Body of pancreas (tissue), 4 donors: ENCODE measurements at regions not wholly inside any gene's neighbourhood (a gene's known extent, or its start where the extent isn't known, plus 50 kb on each side); places are given as distances from the start of the nearest gene placed in this dataset.

Experiments used
- ATAC-seq: fragments of 150-250 bp; one replicate; pipeline ENCODE4 v1.9.1; 2016
- DNase-seq, 4 donors: peaks; one replicate each; pipeline ENCODE4 v3.0.0-alpha.2; 2019
- H3K27ac ChIP-seq, 4 donors: fragments of 200-600 bp; sonication (generic); 1 replicate in 3 of 4; 2 replicates in 1 of 4; pipeline versions ENCODE4 v1.5.1 to v1.6.1; 2016 to 2019; ENCODE audit warnings: mild to moderate bottlenecking in 1 of 4, mixed read lengths in 1 of 4, moderate library complexity in 1 of 4
- H3K27me3 ChIP-seq, 2 donors: fragments of 200-600 bp; sonication (generic); one replicate each; pipeline ENCODE4 v1.6.0; 2016; ENCODE audit warnings: mild to moderate bottlenecking in 1 of 2
- H3K36me3 ChIP-seq, 2 donors: fragments of 200-600 bp; sonication (generic); replicated peaks in 1 of 2; 2 replicates each; pipeline ENCODE4 v1.5.1; 2016; ENCODE audit warnings: low read depth in 2 of 2; ENCODE audit not compliant: insufficient read depth in 1 of 2
- H3K4me1 ChIP-seq: fragments of 200-600 bp; sonication (generic); one replicate; pipeline ENCODE4 v1.6.0; 2016
- H3K4me3 ChIP-seq, 2 donors: fragments of 200-600 bp; sonication (generic); 1 replicate in 1 of 2; 2 replicates in 1 of 2; pipeline ENCODE4 v1.5.1; 2016 to 2019
- H3K9me3 ChIP-seq, 3 donors: fragments of 200-600 bp; sonication (generic); 1 replicate in 2 of 3; 2 replicates in 1 of 3; pipeline ENCODE4 v1.5.1; 2016
- CTCF ChIP-seq, 7 experiments: fragments of 450-650 bp in 4 of 7; fragments of 200-600 bp in 3 of 7; sonication (generic) in 3 of 7; IDR thresholded peaks; one replicate each; pipeline ENCODE4 v1.5.1; 2016 to 2019; ENCODE audit warnings: antibody characterized with exemption in 7 of 7
- POLR2A ChIP-seq, 3 donors: fragments of 450-650 bp; IDR thresholded peaks; one replicate each; pipeline ENCODE4 v1.6.1; 2016; ENCODE audit warnings: antibody characterized with exemption in 3 of 3, mild to moderate bottlenecking in 2 of 3
- WGBS, 2 donors: methylation state at CpG; one replicate each; pipeline ENCODE4 v1.1.5; 2017; 5-methylcytosine and 5-hydroxymethylcytosine counted together
- intact Hi-C: fragments of 100-400 bp; cut with DNase I; formaldehyde crosslinking; loops from one replicate; pipeline ENCODE4 v1.15.1; 2023

GRCh38 chr7:366161-366803, 76.3 kb downstream of the FOXL3 start:
- H3K27ac ChIP-seq = no peak overlapping the region
- no peaks in the 10 kb centered on the region for H3K36me3 ChIP-seq
- DNase-seq = peak in 1 of 4 donors; percentile 8
- H3K27me3 ChIP-seq = no peaks in the 10 kb centered on the region
- TF ChIP-seq CTCF (IDR thresholded peaks at IDR 0.05) = no peak
- no peak for TF ChIP-seq POLR2A (IDR thresholded peaks at IDR 0.05)
- peaks cover 33% of the 10 kb centered on the region for H3K4me1 ChIP-seq
- intact Hi-C loops = no loop called here
- WGBS, 2 donors = 46 to 87% methylated on average over 18 of the region's 18 CpGs
- no peak for ATAC-seq
- H3K9me3 ChIP-seq = peaks cover 0 to 3% (median 0%) of the 10 kb centered on the region in 3 donors
- H3K4me3 ChIP-seq = no peak overlapping the region

GRCh38 chr7:367351-367901, 77.5 kb downstream of the FOXL3 start:
- ATAC-seq (no peak), DNase-seq (peak in 2 of 4 donors; percentile 8 to 10)
- intact Hi-C loops = no loop called here
- H3K9me3 ChIP-seq = no peaks in the 10 kb centered on the region
- no peaks in the 10 kb centered on the region for H3K36me3 ChIP-seq
- H3K4me3 ChIP-seq = no peak overlapping the region
- WGBS, 2 donors = 92 to 94% methylated on average over 2 to 9 of the region's 9 CpGs
- H3K27ac ChIP-seq = peak overlapping the region in 1 of 4 donors; percentile 97
- H3K27me3 ChIP-seq = no peaks in the 10 kb centered on the region
- H3K4me1 ChIP-seq = peaks cover 40% of the 10 kb centered on the region
- TF ChIP-seq POLR2A (IDR thresholded peaks at IDR 0.05) = no peak
- TF ChIP-seq CTCF (IDR thresholded peaks at IDR 0.05) = no peak

GRCh38 chr7:368651-369475, 78.9 kb downstream of the FOXL3 start:
- H3K36me3 ChIP-seq = no peaks in the 10 kb centered on the region
- peaks cover 54% of the 10 kb centered on the region for H3K4me1 ChIP-seq
- intact Hi-C loops = no loop called here
- H3K9me3 ChIP-seq = no peaks in the 10 kb centered on the region
- no peak for TF ChIP-seq CTCF (IDR thresholded peaks at IDR 0.05)
- TF ChIP-seq POLR2A (IDR thresholded peaks at IDR 0.05) = no peak
- no peak overlapping the region for H3K4me3 ChIP-seq
- DNase-seq (peak in 2 of 4 donors; percentile 45 to 57), ATAC-seq (no peak)
- H3K27me3 ChIP-seq = no peaks in the 10 kb centered on the region
- H3K27ac ChIP-seq = peak overlapping the region; percentile 66 to 97 (median 79)
- WGBS, 2 donors = 68 to 86% methylated on average over 32 to 49 of the region's 51 CpGs

- H3K9me3 ChIP-seq = no peaks in the 10 kb centered on the region
- H3K36me3 ChIP-seq = no peaks in the 10 kb centered on the region
- ATAC-seq (peak; percentile 60), DNase-seq (peak; percentile 62 to 91 (median 73))
- H3K27ac ChIP-seq = peak overlapping the region; percentile 66 to 97 (median 79)
- H3K4me1 ChIP-seq = peaks cover 62% of the 10 kb centered on the region
- WGBS, 2 donors = 55 to 56% methylated on average over 16 to 37 of the region's 57 CpGs
- H3K4me3 ChIP-seq = peak overlapping the region in 1 of 2 donors; percentile 1
- H3K27me3 ChIP-seq = no peaks in the 10 kb centered on the region
- intact Hi-C loops = no loop called here
- TF ChIP-seq CTCF (IDR thresholded peaks at IDR 0.05) = peak in 4 of 7 experiments; percentile 30 to 49 (median 42)
- TF ChIP-seq POLR2A (IDR thresholded peaks at IDR 0.05) = peak in 2 of 3 donors; percentile 6 to 18
These were observed 79.7 kb downstream of the FOXL3 start for GRCh38 chr7:369476-370258.
